ENCODE measurements at regions not wholly inside any gene's neighbourhood (a gene's known extent, or its start where the extent isn't known, plus 50 kb on each side); places are given as distances from the start of the nearest gene placed in this dataset.

- TF ChIP-seq REST (tag by site-specific recombination; IDR thresholded peaks at IDR 0.05): no peak
- TF ChIP-seq ZNF785 (tag by site-specific recombination; IDR thresholded peaks at IDR 0.05): no peak
- no peak for TF ChIP-seq MEIS1 (CRISPR knock-in tag; IDR thresholded peaks at IDR 0.05; ENCODE audit: borderline replicate concordance)
- TF ChIP-seq ZNF394 (tag by site-specific recombination; IDR thresholded peaks at IDR 0.05; ENCODE audit: borderline replicate concordance): no peak
- TF ChIP-seq ZNF350 (tag by site-specific recombination; IDR thresholded peaks at IDR 0.05): no peak
- no peak for TF ChIP-seq ZBTB6 (tag by site-specific recombination; IDR thresholded peaks at IDR 0.05)
These were observed 50.2 kb upstream of the RUNX1 start (continued) for GRCh38 chr21:35099310-35099709.

All from HEK293 (cell line).